ENCODE measurements at regions not wholly inside any gene's neighbourhood (a gene's known extent, or its start where the extent isn't known, plus 50 kb on each side); places are given as distances from the start of the nearest gene placed in this dataset.

DNA sequence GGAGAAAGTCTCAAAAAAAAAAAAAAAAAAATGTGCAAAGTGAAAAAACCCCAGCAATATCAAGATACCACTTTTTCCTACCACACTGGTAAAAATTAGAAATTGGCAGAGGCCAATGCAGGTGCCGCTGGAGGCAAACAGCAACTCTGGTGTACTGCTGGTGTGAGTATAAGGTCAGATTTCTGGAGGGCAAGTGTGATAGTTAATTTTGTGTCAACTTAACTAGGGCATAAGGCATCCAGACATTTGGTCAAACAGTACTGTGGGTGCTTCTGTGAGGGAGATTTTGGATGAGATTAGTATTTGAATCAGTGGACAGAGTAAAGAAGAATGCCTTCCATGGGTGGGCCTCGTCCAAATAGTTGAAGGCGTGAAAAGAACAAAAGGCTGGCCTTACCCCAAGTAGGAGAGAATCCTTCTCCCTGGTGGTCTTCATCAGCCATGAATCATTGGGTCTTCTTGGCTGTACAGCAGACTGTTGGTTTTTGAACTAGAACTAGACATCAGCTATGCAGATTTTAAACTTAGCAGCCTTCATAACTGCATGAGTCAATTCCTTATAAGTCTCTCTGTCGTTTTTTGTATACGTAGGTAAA lies 52.8 kb upstream of the FHL2 start:
- H3K4me1 ChIP-seq (ENCODE audit: control insufficient read depth in 1 of 2, insufficient read depth in 2 of 2, low read length in 2 of 2), result peaks cover 19 to 33% of the 10 kb centered on the region in 2 experiments
- H3K79me2 ChIP-seq (ENCODE audit: insufficient read depth, low read length), result no peaks in the 10 kb centered on the region
- ChIA-PET POLR2A (interaction anchor here (1.2 kb wide), 1 partner anchor 48 kb away, joined by 3 read pairs; no protein-coding TSS in a partner anchor), RAD21 (ENCODE audit: low non-redundant PET in 1 of 2, low total read pairs in 2 of 2, uncharacterized antibody in 2 of 2, unreplicated experiment in 2 of 2) (no interaction called here), CTCF (no interaction called here)
- H3K4me3 ChIP-seq (replicated peaks in 1 of 2; ENCODE audit: low read depth in 1 of 2, low read length in 2 of 2), result no peak overlapping the region
- H3K27me3 ChIP-seq (ENCODE audit: insufficient read depth, low read length), result no peaks in the 10 kb centered on the region
- ATAC-seq (no peak), DNase-seq (ENCODE audit: low read depth, low spot score) (no peak)
- H4K20me1 ChIP-seq (ENCODE audit: insufficient read depth), result no peaks in the 10 kb centered on the region
- H3K9me3 ChIP-seq (ENCODE audit: control insufficient read depth in 1 of 2, insufficient read depth in 1 of 2, low read depth in 1 of 2, low read length in 2 of 2), result no peaks in the 10 kb centered on the region
- BruUV-seq (replicated peaks), result no TSS peak
- H3K27ac ChIP-seq (ENCODE audit: low read depth, low read length), result no peak overlapping the region
- no peak overlapping the region for H3K4me2 ChIP-seq (ENCODE audit: low read length)
- no peak overlapping the region for H3K9ac ChIP-seq (ENCODE audit: low read length)
- no peak overlapping the region for H2AFZ ChIP-seq (ENCODE audit: low read depth, low read length, poor library complexity, severe bottlenecking)
- TF ChIP-seq TCF7L2 (IDR thresholded peaks at IDR 0.05; ENCODE audit: borderline replicate concordance, extremely low read depth, insufficient read depth, insufficient read length) (no peak), POLR2AphosphoS5 (IDR thresholded peaks at IDR 0.05; ENCODE audit: low read depth, low read length) (no peak), SRF (IDR thresholded peaks at IDR 0.05; ENCODE audit: low read depth) (no peak), FOSL1 (IDR thresholded peaks at IDR 0.05; ENCODE audit: low read depth) (no peak), YY1 (IDR thresholded peaks at IDR 0.05; ENCODE audit: extremely low read depth, insufficient replicate concordance, low read depth, low read length) (no peak), EGR1 (IDR thresholded peaks at IDR 0.05; ENCODE audit: low read depth) (no peak), RAD21 (IDR thresholded peaks at IDR 0.05; ENCODE audit: low read depth) (no peak), SP1 (IDR thresholded peaks at IDR 0.05; ENCODE audit: low read depth) (no peak), REST (IDR thresholded peaks at IDR 0.05; ENCODE audit: low read depth) (no peak), SIN3A (IDR thresholded peaks at IDR 0.05; ENCODE audit: low read depth) (no peak), ZNF274 (IDR thresholded peaks at IDR 0.05; ENCODE audit: low read depth, low read length) (no peak)
- TF ChIP-seq, protein P1, sequence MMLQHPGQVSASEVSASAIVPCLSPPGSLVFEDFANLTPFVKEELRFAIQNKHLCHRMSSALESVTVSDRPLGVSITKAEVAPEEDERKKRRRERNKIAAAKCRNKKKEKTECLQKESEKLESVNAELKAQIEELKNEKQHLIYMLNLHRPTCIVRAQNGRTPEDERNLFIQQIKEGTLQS (IDR thresholded peaks at IDR 0.05), result no peak
- no peaks in the 10 kb centered on the region for H3K9me2 ChIP-seq (ENCODE audit: insufficient read depth)
- intact Hi-C loops (cut with micrococcal nuclease), result no loop called here
- no peaks in the 10 kb centered on the region for H3K36me3 ChIP-seq (ENCODE audit: control insufficient read depth in 1 of 2, insufficient read depth in 2 of 2, low read length in 2 of 2)

Data from HCT116 (cell line).